Breast epithelium (tissue), 4 donors: ENCODE measurements at regions not wholly inside any gene's neighbourhood (a gene's known extent, or its start where the extent isn't known, plus 50 kb on each side); places are given as distances from the start of the nearest gene placed in this dataset.

Experiments used
- DNase-seq, 2 donors: peaks; one replicate each; pipeline ENCODE4 v3.0.0-alpha.2; 2019; ENCODE audit warnings: low spot score in 2 of 2
- H3K27ac ChIP-seq, 2 donors: fragments of 200-600 bp; sonication (generic) in 1 of 2; one replicate each; pipeline ENCODE4 v1.5.1; 2016 to 2019; ENCODE audit warnings: mild to moderate bottlenecking in 1 of 2
- H3K27me3 ChIP-seq, 2 donors: fragments of 200-600 bp; sonication (generic) in 1 of 2; one replicate each; pipeline versions ENCODE4 v1.5.1 to v1.6.0; 2017 to 2019; ENCODE audit warnings: control low read depth in 1 of 2, mild to moderate bottlenecking in 1 of 2
- H3K36me3 ChIP-seq: fragments of 200-600 bp; one replicate; pipeline ENCODE4 v1.5.1; 2019
- H3K4me1 ChIP-seq, 2 donors: fragments of 200-600 bp; sonication (generic); one replicate each; pipeline ENCODE4 v1.5.1; 2016 to 2019; ENCODE audit warnings: control low read depth in 1 of 2
- H3K4me3 ChIP-seq, 3 donors: fragments of 200-600 bp; sonication (generic); 1 replicate in 2 of 3; 2 replicates in 1 of 3; pipeline ENCODE4 v1.5.1; 2016 to 2019; ENCODE audit warnings: mild to moderate bottlenecking in 3 of 3, moderate library complexity in 2 of 3
- H3K9me3 ChIP-seq, 2 donors: fragments of 200-600 bp; sonication (generic) in 1 of 2; one replicate each; pipeline ENCODE4 v1.5.1; 2016 to 2019; ENCODE audit warnings: control low read depth in 1 of 2
- POLR2A ChIP-seq: fragments of 450-650 bp; IDR thresholded peaks from one replicate; pipeline ENCODE4 v1.6.1; 2016; ENCODE audit warnings: antibody characterized with exemption, mild to moderate bottlenecking, moderate library complexity
- POLR2AphosphoS5 ChIP-seq, 3 donors: sonication (generic); formaldehyde crosslinking; IDR thresholded peaks; one replicate each; pipeline ENCODE4 v1.6.1; 2017; ENCODE audit warnings: antibody characterized with exemption in 3 of 3
- intact Hi-C: fragments of 100-400 bp; cut with DNase I; formaldehyde crosslinking; loops from one replicate; pipeline ENCODE4 v1.15.1; 2023; ENCODE audit warnings: low total_unique reads
- TF ChIP-seq, protein P1 (sequence below), 3 donors: fragments of 450-650 bp; IDR thresholded peaks; one replicate each; pipeline ENCODE4 v1.5.1; 2016 to 2017; ENCODE audit warnings: antibody characterized with exemption in 3 of 3, mild to moderate bottlenecking in 3 of 3, moderate library complexity in 3 of 3

DNA sequence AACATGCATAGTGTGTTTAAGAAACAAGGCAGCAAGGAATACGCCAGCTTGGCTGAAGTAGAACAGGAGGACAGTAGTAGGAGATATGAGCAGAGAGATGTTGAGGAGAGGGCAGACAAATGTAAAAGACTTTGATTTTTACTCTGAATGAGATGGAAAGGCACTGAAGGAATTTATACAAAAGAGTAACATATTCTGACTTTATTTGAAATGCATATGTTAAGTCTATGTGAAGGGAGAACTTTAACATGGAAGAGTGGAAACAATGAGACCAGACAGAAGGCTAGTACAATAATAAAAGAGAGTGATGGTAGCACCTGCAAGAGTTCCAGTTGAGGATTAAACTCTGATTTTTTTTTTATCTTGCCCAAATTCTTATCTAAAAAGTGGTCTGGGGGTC is 176.2 kb upstream of the CENPE start:
- intact Hi-C loops = no loop called here
- Histone ChIP-seq H3K4me1 (no peaks in the 10 kb centered on the region), H3K27ac (no peak overlapping the region)

DNA sequence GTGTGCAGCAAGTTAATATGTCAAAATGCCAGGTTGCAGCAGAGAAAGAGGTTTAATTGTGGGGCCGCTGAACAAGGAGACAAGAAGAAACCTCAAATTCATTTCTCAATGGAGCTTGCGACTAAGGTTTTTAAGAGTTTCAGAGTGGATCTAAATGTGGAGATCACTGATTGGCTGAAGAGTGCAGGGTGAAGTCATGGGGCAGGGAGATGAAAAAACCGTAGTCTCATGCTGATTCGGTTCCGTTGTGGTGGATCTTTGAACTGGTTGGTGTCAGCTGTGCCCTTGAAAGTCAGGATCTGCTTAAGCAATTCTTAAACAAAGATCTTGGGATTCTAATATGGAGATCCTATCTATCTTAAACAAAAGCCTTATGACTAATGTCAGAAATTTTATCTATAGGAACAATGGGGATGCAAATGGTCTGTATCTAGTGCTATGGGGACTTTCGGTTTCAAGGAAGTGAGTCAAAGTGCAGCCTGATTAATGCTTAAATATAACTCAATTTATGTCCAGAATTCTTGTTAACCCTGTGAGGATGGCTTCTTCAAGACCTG is 173.9 kb upstream of the CENPE start:
- H3K27ac ChIP-seq = no peak overlapping the region
- TF ChIP-seq POLR2A (no peak), POLR2AphosphoS5 (IDR thresholded peaks at IDR 0.05) (no peak)
- TF ChIP-seq, protein P1, sequence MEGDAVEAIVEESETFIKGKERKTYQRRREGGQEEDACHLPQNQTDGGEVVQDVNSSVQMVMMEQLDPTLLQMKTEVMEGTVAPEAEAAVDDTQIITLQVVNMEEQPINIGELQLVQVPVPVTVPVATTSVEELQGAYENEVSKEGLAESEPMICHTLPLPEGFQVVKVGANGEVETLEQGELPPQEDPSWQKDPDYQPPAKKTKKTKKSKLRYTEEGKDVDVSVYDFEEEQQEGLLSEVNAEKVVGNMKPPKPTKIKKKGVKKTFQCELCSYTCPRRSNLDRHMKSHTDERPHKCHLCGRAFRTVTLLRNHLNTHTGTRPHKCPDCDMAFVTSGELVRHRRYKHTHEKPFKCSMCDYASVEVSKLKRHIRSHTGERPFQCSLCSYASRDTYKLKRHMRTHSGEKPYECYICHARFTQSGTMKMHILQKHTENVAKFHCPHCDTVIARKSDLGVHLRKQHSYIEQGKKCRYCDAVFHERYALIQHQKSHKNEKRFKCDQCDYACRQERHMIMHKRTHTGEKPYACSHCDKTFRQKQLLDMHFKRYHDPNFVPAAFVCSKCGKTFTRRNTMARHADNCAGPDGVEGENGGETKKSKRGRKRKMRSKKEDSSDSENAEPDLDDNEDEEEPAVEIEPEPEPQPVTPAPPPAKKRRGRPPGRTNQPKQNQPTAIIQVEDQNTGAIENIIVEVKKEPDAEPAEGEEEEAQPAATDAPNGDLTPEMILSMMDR (IDR thresholded peaks at IDR 0.05) = no peak
- intact Hi-C loops = no loop called here
- DNase-seq = no peak
- no peaks in the 10 kb centered on the region for H3K4me1 ChIP-seq
- H3K27me3 ChIP-seq = no peaks in the 10 kb centered on the region
- no peak overlapping the region for H3K4me3 ChIP-seq
- no peaks in the 10 kb centered on the region for H3K9me3 ChIP-seq
- H3K36me3 ChIP-seq = no peaks in the 10 kb centered on the region

More for the DNA sequence above, 176.2 kb upstream of the CENPE start:
- H3K4me3 ChIP-seq = no peak overlapping the region
- DNase-seq = no peak
- TF ChIP-seq POLR2AphosphoS5 (IDR thresholded peaks at IDR 0.05) (no peak), POLR2A (no peak)
- TF ChIP-seq, protein P1 (IDR thresholded peaks at IDR 0.05) = no peak
- H3K9me3 ChIP-seq = no peaks in the 10 kb centered on the region
- no peaks in the 10 kb centered on the region for H3K27me3 ChIP-seq
- no peaks in the 10 kb centered on the region for H3K36me3 ChIP-seq

DNA sequence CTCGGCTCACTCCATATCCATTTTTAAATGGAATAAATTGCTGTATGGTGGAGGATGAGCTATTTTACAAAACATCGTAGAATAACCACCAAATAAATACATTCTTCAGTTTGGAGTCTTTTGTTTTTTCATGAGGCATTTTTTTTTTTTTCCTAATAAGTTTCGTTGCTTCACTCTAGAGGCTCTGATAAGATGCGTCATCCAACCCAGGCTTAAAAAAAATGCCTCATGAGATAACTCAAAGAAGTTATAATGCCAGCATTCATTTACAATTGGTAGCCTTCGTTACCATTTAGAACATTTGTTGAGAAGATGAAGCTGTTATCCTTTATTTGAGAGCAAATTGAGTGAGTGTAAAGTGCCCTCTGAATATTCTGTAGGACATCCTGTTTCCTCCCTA is 172.2 kb upstream of the CENPE start:
- TF ChIP-seq POLR2AphosphoS5 (IDR thresholded peaks at IDR 0.05) (no peak), POLR2A (no peak)
- TF ChIP-seq, protein P1 (IDR thresholded peaks at IDR 0.05) = no peak
- intact Hi-C loops = no loop called here
- Histone ChIP-seq H3K27me3 (no peaks in the 10 kb centered on the region), H3K27ac (no peak overlapping the region), H3K9me3 (no peaks in the 10 kb centered on the region), H3K4me3 (no peak overlapping the region), H3K36me3 (no peaks in the 10 kb centered on the region), H3K4me1 (no peaks in the 10 kb centered on the region)
- DNase-seq = no peak

DNA sequence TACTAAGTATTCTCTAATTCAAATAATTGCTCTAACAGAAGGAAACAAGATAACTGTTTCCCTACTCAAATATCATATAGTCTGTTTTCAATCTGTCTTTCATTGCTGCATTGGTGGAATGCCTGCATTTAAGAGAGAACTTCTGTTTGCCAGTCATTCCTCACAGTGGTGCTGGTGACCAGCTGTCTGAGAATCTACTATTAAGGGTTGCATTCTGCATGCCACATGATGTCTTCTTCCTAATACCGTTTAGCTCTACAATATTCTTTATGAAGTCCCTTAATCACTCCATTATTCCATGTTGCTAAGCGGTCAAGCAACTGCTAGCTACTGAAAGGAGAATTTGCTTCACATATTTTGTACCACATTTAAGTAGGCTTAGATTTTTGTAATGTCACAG is 167.1 kb upstream of the CENPE start:
- Histone ChIP-seq H3K36me3 (no peaks in the 10 kb centered on the region), H3K27me3 (no peaks in the 10 kb centered on the region), H3K4me3 (no peak overlapping the region), H3K27ac (no peak overlapping the region), H3K9me3 (peaks cover 2 to 12% of the 10 kb centered on the region in 2 donors), H3K4me1 (no peaks in the 10 kb centered on the region)
- DNase-seq = no peak
- TF ChIP-seq POLR2A (no peak), POLR2AphosphoS5 (IDR thresholded peaks at IDR 0.05) (no peak)
- TF ChIP-seq, protein P1 (IDR thresholded peaks at IDR 0.05) = no peak
- intact Hi-C loops = no loop called here

DNA sequence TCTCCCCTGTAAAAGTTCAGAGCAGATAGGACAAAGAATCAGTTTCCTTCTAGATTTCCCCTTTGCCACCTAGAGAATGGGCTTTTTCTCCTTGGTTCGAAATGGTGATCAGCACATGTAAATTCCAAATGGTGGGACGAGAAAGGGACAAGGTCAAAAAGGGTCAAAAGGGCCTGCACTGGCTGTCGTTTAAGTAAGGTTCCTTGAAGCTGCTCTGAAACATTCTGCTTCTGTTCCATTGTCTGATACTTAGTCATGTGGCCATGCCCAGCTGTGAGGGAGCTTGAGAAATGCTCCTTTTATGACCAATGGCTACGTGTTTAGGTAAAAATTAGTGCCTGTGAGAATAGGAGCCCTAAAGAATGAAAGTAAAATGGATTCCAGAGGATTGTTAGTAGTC is 165.9 kb upstream of the CENPE start:
- Histone ChIP-seq H3K27ac (no peak overlapping the region), H3K36me3 (no peaks in the 10 kb centered on the region), H3K9me3 (peaks cover 12 to 24% of the 10 kb centered on the region in 2 donors), H3K4me3 (no peak overlapping the region), H3K4me1 (no peaks in the 10 kb centered on the region), H3K27me3 (no peaks in the 10 kb centered on the region)
- no peak for DNase-seq
- intact Hi-C loops = no loop called here
- TF ChIP-seq, protein P1 (IDR thresholded peaks at IDR 0.05) = no peak
- no peak for TF ChIP-seq POLR2A
- TF ChIP-seq POLR2AphosphoS5 (IDR thresholded peaks at IDR 0.05) = no peak
